Sigmoid colon (tissue), 4 donors: ENCODE measurements at regions not wholly inside any gene's neighbourhood (a gene's known extent, or its start where the extent isn't known, plus 50 kb on each side); places are given as distances from the start of the nearest gene placed in this dataset.

Experiments
- EP300 ChIP-seq, 4 donors: sonication (generic); formaldehyde crosslinking; IDR thresholded peaks; one replicate each; pipeline ENCODE4 v1.6.1; 2017; ENCODE audit warnings: antibody characterized with exemption in 4 of 4
- POLR2A ChIP-seq, 2 donors: fragments of 450-650 bp; IDR thresholded peaks; one replicate each; pipeline ENCODE4 v1.6.1; 2016; ENCODE audit warnings: antibody characterized with exemption in 2 of 2, mild to moderate bottlenecking in 2 of 2, moderate library complexity in 2 of 2
- POLR2AphosphoS5 ChIP-seq, 4 donors: sonication (generic); formaldehyde crosslinking; IDR thresholded peaks; one replicate each; pipeline ENCODE4 v1.6.1; 2017; ENCODE audit warnings: antibody characterized with exemption in 4 of 4
- TF ChIP-seq, protein P1 (sequence below), 4 experiments: fragments of 450-650 bp in 3 of 4; fragments of 200-600 bp in 1 of 4; IDR thresholded peaks; one replicate each; pipeline ENCODE4 v1.5.1; 2016 to 2019; ENCODE audit warnings: antibody characterized with exemption in 4 of 4, mild to moderate bottlenecking in 3 of 4, moderate library complexity in 2 of 4

DNA sequence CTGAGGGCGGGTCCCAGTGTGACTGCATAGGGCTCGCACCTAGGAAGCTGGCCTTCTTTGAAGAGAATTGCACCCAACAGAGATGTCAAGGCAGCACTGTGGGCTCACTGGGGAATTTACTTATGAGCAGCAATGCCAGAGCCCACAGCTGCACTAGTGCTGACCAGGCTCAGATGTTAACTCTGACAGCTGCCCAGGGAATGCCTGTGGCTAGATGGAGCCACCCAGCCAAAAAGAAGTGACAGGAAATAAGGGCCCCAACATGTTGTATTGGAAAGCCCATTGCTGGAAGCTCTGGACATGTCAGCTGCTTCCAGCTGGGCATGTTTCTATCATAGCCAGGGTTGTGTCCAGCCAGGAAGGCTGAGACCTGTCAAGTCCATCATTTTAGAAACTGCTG, 90.9 kb upstream of the ZNF280D start:
- TF ChIP-seq, protein P1, sequence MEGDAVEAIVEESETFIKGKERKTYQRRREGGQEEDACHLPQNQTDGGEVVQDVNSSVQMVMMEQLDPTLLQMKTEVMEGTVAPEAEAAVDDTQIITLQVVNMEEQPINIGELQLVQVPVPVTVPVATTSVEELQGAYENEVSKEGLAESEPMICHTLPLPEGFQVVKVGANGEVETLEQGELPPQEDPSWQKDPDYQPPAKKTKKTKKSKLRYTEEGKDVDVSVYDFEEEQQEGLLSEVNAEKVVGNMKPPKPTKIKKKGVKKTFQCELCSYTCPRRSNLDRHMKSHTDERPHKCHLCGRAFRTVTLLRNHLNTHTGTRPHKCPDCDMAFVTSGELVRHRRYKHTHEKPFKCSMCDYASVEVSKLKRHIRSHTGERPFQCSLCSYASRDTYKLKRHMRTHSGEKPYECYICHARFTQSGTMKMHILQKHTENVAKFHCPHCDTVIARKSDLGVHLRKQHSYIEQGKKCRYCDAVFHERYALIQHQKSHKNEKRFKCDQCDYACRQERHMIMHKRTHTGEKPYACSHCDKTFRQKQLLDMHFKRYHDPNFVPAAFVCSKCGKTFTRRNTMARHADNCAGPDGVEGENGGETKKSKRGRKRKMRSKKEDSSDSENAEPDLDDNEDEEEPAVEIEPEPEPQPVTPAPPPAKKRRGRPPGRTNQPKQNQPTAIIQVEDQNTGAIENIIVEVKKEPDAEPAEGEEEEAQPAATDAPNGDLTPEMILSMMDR (IDR thresholded peaks at IDR 0.05): no peak
- TF ChIP-seq EP300 (IDR thresholded peaks at IDR 0.05): no peak
- no peak for TF ChIP-seq POLR2A (IDR thresholded peaks at IDR 0.05)
- TF ChIP-seq POLR2AphosphoS5 (IDR thresholded peaks at IDR 0.05): no peak
